HG03196 (cell line): ENCODE measurements at regions not wholly inside any gene's neighbourhood (a gene's known extent, or its start where the extent isn't known, plus 50 kb on each side); places are given as distances from the start of the nearest gene placed in this dataset.

Experiments used
- ATAC-seq: cut with Tn5 transposase; IDR thresholded peaks from one replicate; pipeline ENCODE4 v1.9.1; 2021; ENCODE audit not compliant: unreplicated experiment

- no peak for ATAC-seq
Observed at GRCh38 chr1:239725933-239726332, 339.6 kb downstream of the CHRM3 start.

GRCh38 chr1:239730378-239730777 lies 344.0 kb downstream of the CHRM3 start:
- no peak for ATAC-seq

GRCh38 chr1:239731082-239731748 lies 344.8 kb downstream of the CHRM3 start:
- no peak for ATAC-seq

- ATAC-seq: no peak
Observed at GRCh38 chr1:239732770-239733169, 346.4 kb downstream of the CHRM3 start.

GRCh38 chr1:239733995-239734394 lies 347.6 kb downstream of the CHRM3 start:
- ATAC-seq: no peak

- ATAC-seq: no peak
Observed at GRCh38 chr1:239735111-239735510, 348.7 kb downstream of the CHRM3 start.

DNA sequence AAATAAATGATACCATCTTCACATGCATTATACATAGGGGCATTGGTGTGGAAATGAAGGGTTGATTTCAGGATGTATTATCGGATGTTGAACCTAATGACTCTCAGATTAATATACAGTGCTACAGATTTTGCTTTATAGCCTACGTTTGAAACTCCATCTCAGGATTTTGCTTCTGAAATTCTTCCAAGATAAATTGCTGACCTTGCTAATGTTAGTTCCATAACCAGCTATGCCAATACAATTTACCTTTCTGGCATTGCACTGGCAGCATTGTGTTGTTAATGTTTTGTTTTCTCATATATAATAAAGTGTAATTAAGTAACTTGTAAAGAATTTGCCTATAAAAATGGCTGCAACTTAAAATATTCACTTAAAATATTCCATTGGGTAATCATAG lies 350.1 kb downstream of the CHRM3 start:
- ATAC-seq: no peak

DNA sequence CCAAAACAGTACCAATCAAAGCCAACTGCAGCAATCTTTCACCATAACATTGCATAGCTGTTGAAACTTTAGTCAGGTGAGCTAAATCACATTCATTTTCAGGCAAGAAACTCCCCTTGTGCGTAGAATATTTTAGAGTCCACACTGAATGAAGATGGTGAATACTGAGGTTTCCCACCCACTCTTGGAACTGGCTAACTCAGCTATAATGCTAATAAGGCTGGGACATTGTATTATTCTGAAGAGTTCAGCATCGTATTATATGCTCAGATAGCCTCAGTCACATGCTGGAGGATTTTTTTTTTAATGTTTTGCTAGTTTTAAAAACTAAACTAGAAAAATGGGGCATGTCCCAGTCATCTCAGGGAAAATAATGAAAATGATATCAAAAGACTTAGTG lies 352.3 kb upstream of the FMN2 start:
- no peak for ATAC-seq

- ATAC-seq: no peak
Observed at GRCh38 chr1:239739919-239740318, 351.8 kb upstream of the FMN2 start.

GRCh38 chr1:239742416-239743109 lies 349.1 kb upstream of the FMN2 start:
- ATAC-seq: no peak

DNA sequence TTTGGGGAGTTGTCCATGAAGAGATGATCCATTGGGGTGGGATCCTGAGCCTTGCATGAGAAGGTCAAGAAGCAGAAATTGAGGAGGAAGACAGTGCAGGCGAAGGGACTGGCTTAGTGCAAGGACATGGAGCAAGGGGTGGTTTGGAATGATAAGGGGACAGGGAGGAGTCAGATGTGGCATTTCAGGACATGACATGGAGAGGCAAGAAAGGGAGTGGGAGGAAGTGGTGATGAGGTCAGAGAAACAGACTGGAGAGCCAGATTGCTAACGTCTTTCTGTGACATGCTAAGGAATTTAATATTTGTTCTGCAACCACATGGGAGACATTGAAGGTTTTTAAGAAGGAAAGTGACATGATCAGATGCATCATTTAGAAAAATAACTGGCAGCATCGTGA lies 346.8 kb upstream of the FMN2 start:
- ATAC-seq: no peak

- ATAC-seq: no peak
Observed at GRCh38 chr1:239755107-239755912, 336.4 kb upstream of the FMN2 start.

- no peak for ATAC-seq
Observed at GRCh38 chr1:239757716-239758115, 334.0 kb upstream of the FMN2 start.

DNA sequence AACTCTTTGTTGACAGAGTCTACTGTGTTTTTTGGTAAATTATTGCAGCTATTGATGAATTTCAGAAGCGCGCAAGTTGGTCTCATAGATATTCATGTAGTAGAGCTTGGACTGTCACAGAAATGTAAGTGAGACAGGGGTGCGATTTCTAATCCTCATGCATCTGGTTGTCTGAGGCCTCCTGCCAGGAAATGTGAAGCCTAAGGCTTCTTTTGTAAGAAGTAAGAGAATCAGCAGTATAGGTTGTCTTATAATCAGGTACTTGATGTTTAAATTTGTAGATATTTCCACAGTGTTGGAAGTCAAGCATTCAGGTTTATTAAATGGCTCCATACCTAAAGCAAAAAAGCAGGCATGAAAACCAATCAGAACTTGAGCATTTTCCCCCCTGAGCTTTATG lies 332.9 kb upstream of the FMN2 start:
- no peak for ATAC-seq

- ATAC-seq: no peak
Observed at GRCh38 chr1:239761509-239761908, 330.2 kb upstream of the FMN2 start.

DNA sequence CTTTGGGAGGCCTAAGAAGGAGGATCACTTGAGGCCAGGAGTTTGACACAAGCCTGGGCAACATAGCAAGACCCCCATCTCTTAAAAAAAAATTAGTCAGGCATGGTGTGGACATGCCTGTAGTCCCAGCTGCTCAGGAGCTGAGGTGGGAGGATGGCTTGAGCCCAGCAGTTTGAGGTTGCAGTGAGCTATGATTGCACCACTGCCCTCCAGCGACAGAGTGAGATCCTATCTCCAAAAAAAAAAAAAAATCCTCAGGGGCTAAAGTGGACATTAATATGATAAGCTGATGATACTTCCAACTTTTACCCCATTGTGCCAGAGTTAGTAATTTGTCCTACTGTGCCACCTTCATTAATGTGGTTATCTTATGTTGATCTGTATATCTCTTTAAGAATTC lies 327.8 kb upstream of the FMN2 start:
- ATAC-seq: no peak

DNA sequence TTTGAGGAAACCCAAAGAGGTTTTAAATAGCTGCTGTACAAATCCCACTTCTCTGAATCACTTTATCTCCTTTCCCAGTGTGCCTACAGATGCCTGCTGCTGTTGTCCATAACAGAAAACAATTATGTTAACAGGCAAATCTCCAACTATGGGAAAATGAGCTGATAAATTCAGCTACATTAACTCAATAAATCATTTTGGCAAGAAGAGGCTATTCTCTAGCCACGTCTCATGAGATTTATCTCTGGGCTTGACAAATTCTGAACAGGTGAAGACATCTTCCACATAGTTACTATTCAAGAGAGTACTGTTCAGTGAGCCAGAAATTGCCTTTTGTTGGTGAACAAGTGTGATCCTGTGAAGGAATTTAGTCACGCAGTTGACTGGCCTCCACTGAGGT lies 327.1 kb upstream of the FMN2 start:
- no peak for ATAC-seq

- ATAC-seq: no peak
Observed at GRCh38 chr1:239765163-239765562, 326.5 kb upstream of the FMN2 start.

- ATAC-seq: no peak
Observed at GRCh38 chr1:239771550-239771949, 320.1 kb upstream of the FMN2 start.

- ATAC-seq: no peak
Observed at GRCh38 chr1:239772446-239772845, 319.2 kb upstream of the FMN2 start.

DNA sequence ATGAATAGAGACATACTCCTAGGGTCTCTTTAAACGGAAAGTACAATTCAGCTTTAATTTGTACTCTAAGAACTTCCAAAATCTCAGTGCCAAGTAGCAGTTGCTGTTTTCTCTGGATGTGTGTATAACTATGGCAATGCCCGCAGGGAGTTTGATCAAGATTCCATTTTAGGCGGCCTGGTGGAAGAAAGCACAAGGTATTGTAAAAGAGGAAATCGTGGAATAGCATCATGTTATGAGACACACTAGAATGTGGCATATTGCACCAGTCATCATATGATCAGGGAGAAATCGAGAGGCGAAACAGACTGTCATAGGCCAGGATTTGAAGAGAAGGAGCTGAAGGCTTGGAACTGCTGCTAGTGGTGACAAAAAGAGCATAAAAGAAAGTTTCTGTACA lies 316.2 kb upstream of the FMN2 start:
- no peak for ATAC-seq

DNA sequence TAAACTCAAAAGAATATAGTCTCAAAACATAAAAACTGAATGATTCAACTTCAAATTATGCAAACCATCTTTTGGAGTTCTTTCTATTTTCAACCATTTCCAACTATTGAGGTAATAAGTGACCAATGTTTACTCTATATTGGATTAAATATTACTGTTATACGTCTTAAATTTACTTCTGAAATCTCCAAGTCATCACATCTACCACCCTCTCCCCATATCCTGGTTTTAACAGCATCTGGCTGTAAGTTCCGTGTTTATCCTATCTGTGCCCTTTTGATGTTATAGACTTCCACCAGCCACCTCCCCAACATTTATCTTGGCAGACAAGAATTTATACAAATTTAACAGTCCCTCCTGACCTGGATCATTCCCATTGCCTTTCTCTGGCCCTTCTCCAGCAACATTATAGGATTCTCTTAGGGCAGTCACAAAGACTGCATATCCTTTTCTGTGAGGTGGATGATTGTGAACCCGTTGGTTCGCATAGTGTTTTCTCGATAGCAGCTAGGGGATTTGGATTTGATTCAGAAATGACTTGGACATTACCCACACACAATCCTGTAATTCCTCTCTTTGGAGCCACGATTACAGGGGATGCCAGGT lies 313.4 kb upstream of the FMN2 start:
- ATAC-seq: no peak
